ENCODE measurements at regions not wholly inside any gene's neighbourhood (a gene's known extent, or its start where the extent isn't known, plus 50 kb on each side); places are given as distances from the start of the nearest gene placed in this dataset.

GRCh38 chr4:176549161-176549865, 229.5 kb downstream of the SPCS3 start:
- ATAC-seq (ENCODE audit: poor library complexity) (no peak), DNase-seq (no peak)
- intact Hi-C loops (cut with DNase I): no loop called here

GRCh38 chr4:176558661-176559060, 234.1 kb downstream of the VEGFC start:
- no peak for DNase-seq
- intact Hi-C loops (cut with DNase I): no loop called here
- no peak for ATAC-seq (ENCODE audit: poor library complexity)

- intact Hi-C loops (cut with DNase I): loop anchor here (5.0 kb wide), 1 partner anchor 486 kb away; no protein-coding TSS in a partner anchor
- DNase-seq (no peak), ATAC-seq (ENCODE audit: poor library complexity) (no peak)
These were observed 231.4 kb downstream of the VEGFC start for GRCh38 chr4:176561368-176561767.

- intact Hi-C loops (cut with DNase I): loop anchor here (5.0 kb wide), 1 partner anchor 484 kb away; no protein-coding TSS in a partner anchor
- peak; percentile 58 for ATAC-seq (ENCODE audit: poor library complexity)
- DNase-seq: no peak
These were observed 229.1 kb downstream of the VEGFC start for GRCh38 chr4:176563591-176563990.

- intact Hi-C loops (cut with DNase I): loop anchor here (5.0 kb wide), 1 partner anchor 227 kb away; the partner anchor contains the start of gene VEGFC
- ATAC-seq (ENCODE audit: poor library complexity): no peak
These were observed 227.7 kb downstream of the VEGFC start for GRCh38 chr4:176565049-176565448.

GRCh38 chr4:176566769-176567168, 226.0 kb downstream of the VEGFC start:
- no peak for ATAC-seq (ENCODE audit: poor library complexity)
- intact Hi-C loops (cut with DNase I): loop anchor here (5.0 kb wide), 1 partner anchor 226 kb away; the partner anchor contains the start of gene VEGFC
- no peak for DNase-seq

More at GRCh38 chr4:176565049-176565448, 227.7 kb downstream of the VEGFC start:
- no peak for DNase-seq

GRCh38 chr4:176568238-176568637, 224.5 kb downstream of the VEGFC start:
- intact Hi-C loops (cut with DNase I): loop anchor here (5.0 kb wide), 1 partner anchor 224 kb away; the partner anchor contains the start of gene VEGFC
- ATAC-seq (ENCODE audit: poor library complexity): no peak
- DNase-seq: no peak

GRCh38 chr4:176569301-176569700, 223.4 kb downstream of the VEGFC start:
- no peak for ATAC-seq (ENCODE audit: poor library complexity)
- DNase-seq: no peak
- intact Hi-C loops (cut with DNase I): loop anchor here (5.0 kb wide), 1 partner anchor 223 kb away; the partner anchor contains the start of gene VEGFC

GRCh38 chr4:176571206-176571605, 221.5 kb downstream of the VEGFC start:
- ATAC-seq (ENCODE audit: poor library complexity) (no peak), DNase-seq (no peak)
- intact Hi-C loops (cut with DNase I): no loop called here

- DNase-seq (no peak), ATAC-seq (ENCODE audit: poor library complexity) (no peak)
- intact Hi-C loops (cut with DNase I): no loop called here
These were observed 217.5 kb downstream of the VEGFC start for GRCh38 chr4:176575141-176575730.

GRCh38 chr4:176579226-176579625, 213.5 kb downstream of the VEGFC start:
- intact Hi-C loops (cut with DNase I): no loop called here
- DNase-seq: no peak
- no peak for ATAC-seq (ENCODE audit: poor library complexity)

GRCh38 chr4:176583278-176583677, 209.4 kb downstream of the VEGFC start:
- ATAC-seq (ENCODE audit: poor library complexity): no peak
- intact Hi-C loops (cut with DNase I): no loop called here
- DNase-seq: no peak

- no peak for DNase-seq
- no peak for ATAC-seq (ENCODE audit: poor library complexity)
- intact Hi-C loops (cut with DNase I): no loop called here
These were observed 208.6 kb downstream of the VEGFC start for GRCh38 chr4:176584031-176584606.

- ATAC-seq (ENCODE audit: poor library complexity): no peak
- intact Hi-C loops (cut with DNase I): no loop called here
- DNase-seq: no peak
These were observed 204.8 kb downstream of the VEGFC start for GRCh38 chr4:176587920-176588319.

- intact Hi-C loops (cut with DNase I): no loop called here
- no peak for ATAC-seq (ENCODE audit: poor library complexity)
These were observed 204.3 kb downstream of the VEGFC start for GRCh38 chr4:176588436-176588835.

GRCh38 chr4:176592976-176593670, 199.6 kb downstream of the VEGFC start:
- intact Hi-C loops (cut with DNase I): no loop called here
- no peak for DNase-seq
- ATAC-seq (ENCODE audit: poor library complexity): no peak

More at GRCh38 chr4:176588436-176588835, 204.3 kb downstream of the VEGFC start:
- no peak for DNase-seq

- DNase-seq (no peak), ATAC-seq (ENCODE audit: poor library complexity) (no peak)
- intact Hi-C loops (cut with DNase I): no loop called here
These were observed 198.8 kb downstream of the VEGFC start for GRCh38 chr4:176593943-176594342.

GRCh38 chr4:176595257-176595656, 197.5 kb downstream of the VEGFC start:
- ATAC-seq (ENCODE audit: poor library complexity): no peak
- intact Hi-C loops (cut with DNase I): no loop called here
- no peak for DNase-seq

GRCh38 chr4:176601124-176601523, 191.6 kb downstream of the VEGFC start:
- no peak for ATAC-seq (ENCODE audit: poor library complexity)
- DNase-seq: no peak
- intact Hi-C loops (cut with DNase I): no loop called here
